ENCODE measurements at regions not wholly inside any gene's neighbourhood (a gene's known extent, or its start where the extent isn't known, plus 50 kb on each side); places are given as distances from the start of the nearest gene placed in this dataset.

- no peak for TF ChIP-seq CTCF (IDR thresholded peaks at IDR 0.05; ENCODE audit: control insufficient read depth, insufficient read depth, low read depth, low read length, missing control alignments)
- no peak for DNase-seq (ENCODE audit: low read depth)
- H3K4me3 ChIP-seq (ENCODE audit: control insufficient read depth, low read depth, low read length), result no peak overlapping the region
Measured at GRCh38 chr2:133777574-133777960, 209.3 kb upstream of the NCKAP5 start.

GRCh38 chr2:133780099-133780996 is 212.1 kb upstream of the NCKAP5 start:
- TF ChIP-seq CTCF (IDR thresholded peaks at IDR 0.05; ENCODE audit: control insufficient read depth, insufficient read depth, low read depth, low read length, missing control alignments), result peak; percentile 81
- DNase-seq (ENCODE audit: low read depth), result peak; percentile 58
- H3K4me3 ChIP-seq (ENCODE audit: control insufficient read depth, low read depth, low read length), result no peak overlapping the region

GRCh38 chr2:133780997-133781513 is 212.8 kb upstream of the NCKAP5 start:
- H3K4me3 ChIP-seq (ENCODE audit: control insufficient read depth, low read depth, low read length), result no peak overlapping the region
- no peak for TF ChIP-seq CTCF (IDR thresholded peaks at IDR 0.05; ENCODE audit: control insufficient read depth, insufficient read depth, low read depth, low read length, missing control alignments)
- no peak for DNase-seq (ENCODE audit: low read depth)

GRCh38 chr2:133787207-133787606 is 218.9 kb upstream of the NCKAP5 start:
- TF ChIP-seq CTCF (IDR thresholded peaks at IDR 0.05; ENCODE audit: control insufficient read depth, insufficient read depth, low read depth, low read length, missing control alignments), result no peak
- DNase-seq (ENCODE audit: low read depth), result peak; percentile 38
- H3K4me3 ChIP-seq (ENCODE audit: control insufficient read depth, low read depth, low read length), result no peak overlapping the region

GRCh38 chr2:133787651-133788050 is 219.4 kb upstream of the NCKAP5 start:
- no peak for DNase-seq (ENCODE audit: low read depth)
- H3K4me3 ChIP-seq (ENCODE audit: control insufficient read depth, low read depth, low read length), result no peak overlapping the region
- no peak for TF ChIP-seq CTCF (IDR thresholded peaks at IDR 0.05; ENCODE audit: control insufficient read depth, insufficient read depth, low read depth, low read length, missing control alignments)

- no peak overlapping the region for H3K4me3 ChIP-seq (ENCODE audit: control insufficient read depth, low read depth, low read length)
- DNase-seq (ENCODE audit: low read depth), result no peak
- TF ChIP-seq CTCF (IDR thresholded peaks at IDR 0.05; ENCODE audit: control insufficient read depth, insufficient read depth, low read depth, low read length, missing control alignments), result no peak
Measured at GRCh38 chr2:133788386-133788785, 220.1 kb upstream of the NCKAP5 start.

Measured in AG09309 (cell line).